HFFc6 (cell line): ENCODE measurements at regions not wholly inside any gene's neighbourhood (a gene's known extent, or its start where the extent isn't known, plus 50 kb on each side); places are given as distances from the start of the nearest gene placed in this dataset.

ENCODE experiments used
- DNase-seq: peaks from one replicate; pipeline ENCODE4 v3.0.0-alpha.2; 2018
- H3K27ac Mint-ChIP-seq: 2 replicates; pipeline ENCODE4 v1.8.0; 2020; ENCODE audit warnings: mild to moderate bottlenecking, mixed read lengths
- H3K27me3 Mint-ChIP-seq: 2 replicates; pipeline ENCODE4 v1.8.0; 2021; ENCODE audit warnings: mild to moderate bottlenecking, moderate library complexity, mixed read lengths; ENCODE audit not compliant: insufficient read depth
- H3K36me3 Mint-ChIP-seq: 2 replicates; pipeline ENCODE4 v1.8.0; 2021; ENCODE audit warnings: low read depth, mixed read lengths
- H3K4me1 Mint-ChIP-seq: 2 replicates; pipeline ENCODE4 v1.8.0; 2020; ENCODE audit warnings: low read depth, mixed read lengths
- H3K4me3 Mint-ChIP-seq: 2 replicates; pipeline ENCODE4 v1.8.0; 2020; ENCODE audit warnings: mild to moderate bottlenecking, moderate library complexity, mixed read lengths
- H3K9me3 Mint-ChIP-seq: 2 replicates; pipeline ENCODE4 v1.8.0; 2020; ENCODE audit warnings: mild to moderate bottlenecking, mixed read lengths
- TF ChIP-seq, protein P1 (sequence below): fragments of 200-600 bp; sonication (generic); IDR thresholded peaks from 2 replicates; pipeline ENCODE4 v1.5.0; 2021; ENCODE audit warnings: antibody characterized with exemption, mild to moderate bottlenecking

DNA sequence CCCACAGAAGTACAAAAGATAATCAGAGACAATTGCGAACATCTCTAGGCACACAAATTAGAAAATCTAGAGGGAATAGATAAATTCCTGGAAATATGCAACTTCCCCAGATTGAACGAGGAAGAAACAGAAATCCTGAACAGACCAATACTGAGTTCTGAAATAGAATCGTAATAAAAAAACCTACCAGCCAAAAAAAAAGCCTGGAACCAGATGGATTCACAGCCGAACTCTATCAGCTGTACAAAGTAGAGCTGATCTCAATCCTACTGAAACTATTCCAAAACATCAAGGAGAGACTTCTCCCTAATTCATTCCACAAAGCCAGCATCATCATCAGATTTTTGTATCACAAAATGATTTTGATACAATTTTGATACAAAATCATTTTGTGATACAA, 206.4 kb downstream of the REEP3 start:
- no peak for DNase-seq
- no peaks in the 10 kb centered on the region for H3K9me3 Mint-ChIP-seq
- TF ChIP-seq, protein P1, sequence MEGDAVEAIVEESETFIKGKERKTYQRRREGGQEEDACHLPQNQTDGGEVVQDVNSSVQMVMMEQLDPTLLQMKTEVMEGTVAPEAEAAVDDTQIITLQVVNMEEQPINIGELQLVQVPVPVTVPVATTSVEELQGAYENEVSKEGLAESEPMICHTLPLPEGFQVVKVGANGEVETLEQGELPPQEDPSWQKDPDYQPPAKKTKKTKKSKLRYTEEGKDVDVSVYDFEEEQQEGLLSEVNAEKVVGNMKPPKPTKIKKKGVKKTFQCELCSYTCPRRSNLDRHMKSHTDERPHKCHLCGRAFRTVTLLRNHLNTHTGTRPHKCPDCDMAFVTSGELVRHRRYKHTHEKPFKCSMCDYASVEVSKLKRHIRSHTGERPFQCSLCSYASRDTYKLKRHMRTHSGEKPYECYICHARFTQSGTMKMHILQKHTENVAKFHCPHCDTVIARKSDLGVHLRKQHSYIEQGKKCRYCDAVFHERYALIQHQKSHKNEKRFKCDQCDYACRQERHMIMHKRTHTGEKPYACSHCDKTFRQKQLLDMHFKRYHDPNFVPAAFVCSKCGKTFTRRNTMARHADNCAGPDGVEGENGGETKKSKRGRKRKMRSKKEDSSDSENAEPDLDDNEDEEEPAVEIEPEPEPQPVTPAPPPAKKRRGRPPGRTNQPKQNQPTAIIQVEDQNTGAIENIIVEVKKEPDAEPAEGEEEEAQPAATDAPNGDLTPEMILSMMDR: no peak
- no peak overlapping the region for H3K27ac Mint-ChIP-seq
- H3K4me3 Mint-ChIP-seq: no peak overlapping the region
- no peaks in the 10 kb centered on the region for H3K36me3 Mint-ChIP-seq
- peaks cover 38% of the 10 kb centered on the region for H3K27me3 Mint-ChIP-seq
- peaks cover 3% of the 10 kb centered on the region for H3K4me1 Mint-ChIP-seq

DNA sequence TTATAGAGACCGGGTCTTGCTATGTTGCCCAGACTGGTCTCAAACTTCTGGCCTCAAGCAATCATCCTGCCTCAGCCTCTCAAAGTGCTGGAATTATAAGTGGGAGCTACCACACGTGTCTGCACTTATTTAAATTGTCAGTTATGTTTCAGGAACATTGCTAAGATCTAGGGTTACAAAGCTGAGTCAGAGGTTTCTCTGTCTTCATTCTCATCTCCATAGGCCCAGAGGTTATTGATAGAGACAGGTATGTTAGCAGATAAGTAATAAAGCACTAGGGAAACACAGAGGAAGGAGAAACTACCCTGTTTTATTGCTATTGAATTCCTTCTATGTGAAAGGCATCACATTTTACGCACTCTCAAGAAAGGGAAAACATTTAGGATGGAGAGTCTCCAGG, 214.1 kb downstream of the REEP3 start:
- H3K4me3 Mint-ChIP-seq: no peak overlapping the region
- no peaks in the 10 kb centered on the region for H3K36me3 Mint-ChIP-seq
- DNase-seq: no peak
- no peaks in the 10 kb centered on the region for H3K9me3 Mint-ChIP-seq
- no peak overlapping the region for H3K27ac Mint-ChIP-seq
- peaks cover 9% of the 10 kb centered on the region for H3K4me1 Mint-ChIP-seq
- H3K27me3 Mint-ChIP-seq: peaks cover 11% of the 10 kb centered on the region
- TF ChIP-seq, protein P1: no peak

DNA sequence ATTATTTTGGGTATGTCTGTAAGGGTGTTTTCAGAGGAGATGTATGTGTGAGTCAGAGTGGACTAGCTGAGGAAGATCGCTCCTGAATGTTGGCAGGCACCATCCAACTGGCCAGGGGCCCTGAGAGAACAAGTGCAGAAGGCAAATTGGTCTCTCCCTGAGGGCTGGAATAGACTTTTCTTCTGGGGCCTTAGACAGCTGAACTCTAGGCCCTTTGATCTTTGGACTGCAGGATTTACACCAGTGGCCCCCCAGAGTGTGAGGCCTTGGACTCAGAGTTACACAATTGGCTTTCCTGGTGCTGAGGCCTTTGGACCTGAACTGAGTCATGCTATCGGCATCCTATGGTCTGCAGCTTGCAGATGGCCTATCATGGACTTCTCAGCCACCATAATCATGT, 217.2 kb downstream of the REEP3 start:
- H3K27me3 Mint-ChIP-seq: peaks cover 2% of the 10 kb centered on the region; the same call in 1 of the 2 replicates
- H3K27ac Mint-ChIP-seq: no peak overlapping the region
- TF ChIP-seq, protein P1: no peak
- H3K4me1 Mint-ChIP-seq: peaks cover 9% of the 10 kb centered on the region
- DNase-seq: peak; percentile 28
- no peaks in the 10 kb centered on the region for H3K36me3 Mint-ChIP-seq
- H3K9me3 Mint-ChIP-seq: no peaks in the 10 kb centered on the region
- H3K4me3 Mint-ChIP-seq: no peak overlapping the region

DNA sequence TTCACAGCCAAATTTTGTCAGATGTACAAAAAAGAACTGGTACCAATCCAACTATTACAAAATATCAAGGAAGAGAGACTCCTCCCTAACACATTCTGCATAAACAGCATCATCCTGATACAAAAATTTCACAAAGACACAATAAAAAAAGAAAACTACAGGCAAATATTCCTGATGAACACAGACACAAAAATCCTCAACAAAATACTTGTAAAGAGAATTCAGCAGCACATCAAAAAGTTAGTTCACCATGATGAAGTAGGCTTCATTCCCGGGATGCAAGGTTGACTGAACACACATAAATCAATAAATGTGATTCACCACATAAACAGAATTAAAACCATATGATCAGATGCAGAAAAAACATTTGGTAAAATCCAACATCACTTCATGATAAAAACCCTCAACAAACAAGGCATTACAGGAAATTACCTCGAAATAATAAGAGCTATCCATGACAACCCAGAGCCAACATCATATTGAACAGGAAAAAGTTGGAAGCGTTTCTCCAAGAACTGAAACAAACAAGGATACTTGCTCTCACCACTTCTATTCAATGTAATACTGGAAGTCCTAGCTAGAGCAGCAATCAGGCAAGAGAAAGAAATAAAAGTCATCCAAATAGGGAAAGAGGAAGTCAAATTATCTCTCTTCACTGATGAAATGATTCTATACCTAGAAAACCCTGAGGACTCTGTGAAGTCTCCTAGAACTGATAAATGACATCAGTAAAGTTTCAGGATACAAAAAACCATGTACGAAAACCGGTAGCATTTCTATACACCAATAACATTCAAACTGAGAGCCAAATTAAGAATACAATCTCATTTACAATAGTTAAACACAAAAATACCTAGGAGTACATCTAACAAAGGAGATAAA, 223.1 kb downstream of the REEP3 start:
- peaks cover 26% of the 10 kb centered on the region for H3K27me3 Mint-ChIP-seq
- TF ChIP-seq, protein P1: no peak
- no peak overlapping the region for H3K27ac Mint-ChIP-seq
- no peaks in the 10 kb centered on the region for H3K9me3 Mint-ChIP-seq
- DNase-seq: no peak
- H3K36me3 Mint-ChIP-seq: no peaks in the 10 kb centered on the region
- H3K4me3 Mint-ChIP-seq: no peak overlapping the region
- H3K4me1 Mint-ChIP-seq: no peaks in the 10 kb centered on the region

DNA sequence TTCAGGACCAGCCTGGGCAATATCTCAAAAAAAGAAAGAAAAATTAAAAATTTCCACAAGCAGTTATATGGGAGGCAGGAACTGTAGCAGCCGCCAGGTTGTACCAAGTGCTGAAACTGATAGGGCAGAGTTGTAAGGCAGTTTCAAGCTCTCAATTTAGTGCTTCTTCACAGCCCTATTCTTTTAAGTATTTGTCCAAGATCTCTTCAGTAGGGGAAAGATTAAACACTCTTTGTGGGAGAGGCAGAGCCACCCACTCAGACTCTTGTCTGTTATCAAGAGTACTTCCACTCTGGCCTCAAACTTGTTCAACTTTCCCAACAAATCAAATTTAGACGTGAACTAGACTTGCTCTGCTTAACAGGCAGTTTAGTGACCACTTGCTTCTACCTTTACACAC, 228.7 kb downstream of the REEP3 start:
- Mint-ChIP-seq H3K27ac (no peak overlapping the region), H3K27me3 (peaks cover 35% of the 10 kb centered on the region), H3K4me3 (no peak overlapping the region), H3K36me3 (no peaks in the 10 kb centered on the region), H3K4me1 (no peaks in the 10 kb centered on the region), H3K9me3 (no peaks in the 10 kb centered on the region)
- no peak for DNase-seq
- TF ChIP-seq, protein P1: no peak
